ENCODE measurements at regions not wholly inside any gene's neighbourhood (a gene's known extent, or its start where the extent isn't known, plus 50 kb on each side); places are given as distances from the start of the nearest gene placed in this dataset.
A peak's percentile ranks its signal among the peaks of the same experiment; 100 is the strongest.

DNA sequence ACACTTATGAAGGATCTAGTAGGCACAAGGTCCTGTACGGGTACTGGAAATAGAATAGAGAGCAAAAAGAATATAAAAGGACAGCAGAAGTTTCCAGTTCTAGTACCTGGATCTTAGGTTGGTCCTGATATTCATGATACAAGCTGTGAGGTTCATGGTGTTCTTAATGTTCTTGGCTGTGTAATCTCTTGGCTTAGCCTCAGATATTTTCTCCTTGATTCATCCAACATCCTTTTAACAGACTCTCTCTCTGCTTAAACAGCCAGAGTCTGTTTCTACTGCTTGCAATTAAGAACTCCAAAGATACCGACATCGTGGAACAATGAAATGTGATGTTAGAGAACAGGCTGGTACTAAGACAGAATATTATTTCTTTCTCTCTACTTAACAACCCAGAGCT, 49.9 kb downstream of the CNTN3 start:
- DNase-seq (ENCODE audit: low read depth): peak; percentile 43
- TF ChIP-seq, protein P1, sequence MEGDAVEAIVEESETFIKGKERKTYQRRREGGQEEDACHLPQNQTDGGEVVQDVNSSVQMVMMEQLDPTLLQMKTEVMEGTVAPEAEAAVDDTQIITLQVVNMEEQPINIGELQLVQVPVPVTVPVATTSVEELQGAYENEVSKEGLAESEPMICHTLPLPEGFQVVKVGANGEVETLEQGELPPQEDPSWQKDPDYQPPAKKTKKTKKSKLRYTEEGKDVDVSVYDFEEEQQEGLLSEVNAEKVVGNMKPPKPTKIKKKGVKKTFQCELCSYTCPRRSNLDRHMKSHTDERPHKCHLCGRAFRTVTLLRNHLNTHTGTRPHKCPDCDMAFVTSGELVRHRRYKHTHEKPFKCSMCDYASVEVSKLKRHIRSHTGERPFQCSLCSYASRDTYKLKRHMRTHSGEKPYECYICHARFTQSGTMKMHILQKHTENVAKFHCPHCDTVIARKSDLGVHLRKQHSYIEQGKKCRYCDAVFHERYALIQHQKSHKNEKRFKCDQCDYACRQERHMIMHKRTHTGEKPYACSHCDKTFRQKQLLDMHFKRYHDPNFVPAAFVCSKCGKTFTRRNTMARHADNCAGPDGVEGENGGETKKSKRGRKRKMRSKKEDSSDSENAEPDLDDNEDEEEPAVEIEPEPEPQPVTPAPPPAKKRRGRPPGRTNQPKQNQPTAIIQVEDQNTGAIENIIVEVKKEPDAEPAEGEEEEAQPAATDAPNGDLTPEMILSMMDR (IDR thresholded peaks at IDR 0.05; ENCODE audit: insufficient read depth, low read length): no peak

DNA sequence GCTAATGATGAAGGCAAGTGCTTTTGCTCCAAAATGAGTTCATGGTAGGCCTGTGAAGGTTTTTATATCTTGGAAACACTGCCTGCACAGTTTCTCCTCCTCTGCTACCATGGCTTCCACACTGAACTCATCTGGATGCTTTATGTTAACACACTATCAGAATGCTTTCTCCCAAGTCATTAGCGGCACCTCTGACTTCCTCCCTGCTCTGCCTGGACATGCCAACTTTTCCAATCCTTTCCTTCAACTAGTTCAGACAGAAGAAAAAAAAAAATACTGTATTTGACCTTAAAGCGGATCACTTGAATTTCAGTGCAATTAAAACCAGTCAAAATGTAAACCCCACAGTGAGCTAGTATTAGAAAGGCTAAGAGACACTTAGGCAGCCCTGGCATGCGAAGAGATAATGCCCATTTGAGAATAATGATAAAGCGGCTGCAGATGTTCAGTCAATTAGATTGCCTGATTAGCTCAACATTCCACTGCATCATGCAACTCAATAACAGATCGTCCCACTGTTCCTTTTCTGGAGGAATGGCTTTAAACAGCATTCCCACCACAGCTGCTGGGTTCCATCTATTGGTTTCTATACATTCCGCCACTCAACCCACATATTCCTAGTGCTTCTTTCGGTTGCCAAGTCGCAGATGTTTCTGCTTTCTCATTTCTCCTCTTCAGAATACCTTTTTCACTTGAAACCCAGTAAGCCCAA, 51.7 kb downstream of the CNTN3 start:
- no peak overlapping the region for H3K4me3 ChIP-seq (ENCODE audit: low read depth, low read length)
- TF ChIP-seq, protein P1 (IDR thresholded peaks at IDR 0.05; ENCODE audit: insufficient read depth, low read length): no peak
- DNase-seq (ENCODE audit: low read depth): no peak

More for the DNA sequence above, 49.9 kb downstream of the CNTN3 start:
- no peak overlapping the region for H3K4me3 ChIP-seq (ENCODE audit: low read depth, low read length)

DNA sequence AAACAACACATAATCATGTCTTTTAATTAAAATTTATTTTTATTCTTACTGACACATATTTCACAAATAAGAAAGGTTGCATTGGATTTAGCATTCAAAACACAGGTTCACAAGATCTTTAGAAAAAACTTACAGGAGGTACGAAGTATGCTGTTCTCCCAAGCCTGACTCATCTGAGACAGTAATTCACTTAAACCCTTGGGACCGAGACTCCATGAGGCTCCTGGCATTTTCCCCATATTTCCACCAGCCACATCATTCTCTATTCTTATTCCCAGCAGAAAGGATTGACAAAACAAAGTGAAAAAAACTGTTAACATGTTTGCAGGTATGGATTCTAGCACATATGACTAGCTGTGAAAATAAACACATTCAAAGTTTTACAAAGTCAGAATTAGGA, 52.6 kb downstream of the CNTN3 start:
- TF ChIP-seq, protein P1 (IDR thresholded peaks at IDR 0.05; ENCODE audit: insufficient read depth, low read length): no peak
- peak; percentile 79 for DNase-seq (ENCODE audit: low read depth)
- no peak overlapping the region for H3K4me3 ChIP-seq (ENCODE audit: low read depth, low read length)

DNA sequence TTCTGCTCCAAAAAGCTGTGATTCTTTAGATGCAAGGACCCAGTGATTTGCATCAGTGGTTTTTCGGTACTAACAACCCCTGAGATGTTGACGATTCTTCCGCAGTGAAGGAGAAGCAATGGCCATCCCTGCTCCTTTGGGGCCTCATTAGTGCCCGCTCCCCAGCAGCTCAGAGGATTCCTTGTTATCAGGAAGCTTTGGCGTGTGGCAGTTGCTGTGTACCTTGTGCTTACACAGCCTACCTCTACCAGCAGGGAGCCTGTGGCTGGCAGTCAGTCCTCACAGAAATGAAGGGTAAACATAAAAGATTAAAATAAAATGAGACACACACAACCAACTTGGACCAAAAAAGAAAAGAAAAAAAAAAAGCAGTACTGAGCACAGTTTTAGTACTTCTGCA, 55.2 kb downstream of the CNTN3 start:
- H3K4me3 ChIP-seq (ENCODE audit: low read depth, low read length): no peak overlapping the region
- DNase-seq (ENCODE audit: low read depth): no peak
- TF ChIP-seq, protein P1 (IDR thresholded peaks at IDR 0.05; ENCODE audit: insufficient read depth, low read length): no peak

DNA sequence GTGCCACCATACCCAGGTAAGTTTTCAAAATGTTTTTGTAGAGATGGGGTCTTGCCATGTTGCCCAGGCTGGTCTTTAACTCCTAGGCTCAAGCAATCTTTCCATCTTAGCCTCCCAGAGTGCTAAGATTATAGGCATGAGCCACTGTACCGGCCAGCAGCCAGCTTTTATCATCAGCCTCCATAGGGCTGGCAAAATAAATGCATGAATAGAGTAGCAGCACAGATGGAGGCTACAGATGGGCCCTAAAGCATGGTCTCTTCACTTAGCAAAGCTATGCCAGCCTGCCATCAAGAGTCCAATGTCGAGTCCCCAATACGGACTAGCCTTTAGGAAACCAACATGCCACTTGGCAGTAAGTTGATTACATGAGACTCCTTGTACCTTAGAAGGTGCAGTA, 63.8 kb downstream of the CNTN3 start:
- no peak for DNase-seq (ENCODE audit: low read depth)
- TF ChIP-seq, protein P1 (IDR thresholded peaks at IDR 0.05; ENCODE audit: insufficient read depth, low read length): no peak

DNA sequence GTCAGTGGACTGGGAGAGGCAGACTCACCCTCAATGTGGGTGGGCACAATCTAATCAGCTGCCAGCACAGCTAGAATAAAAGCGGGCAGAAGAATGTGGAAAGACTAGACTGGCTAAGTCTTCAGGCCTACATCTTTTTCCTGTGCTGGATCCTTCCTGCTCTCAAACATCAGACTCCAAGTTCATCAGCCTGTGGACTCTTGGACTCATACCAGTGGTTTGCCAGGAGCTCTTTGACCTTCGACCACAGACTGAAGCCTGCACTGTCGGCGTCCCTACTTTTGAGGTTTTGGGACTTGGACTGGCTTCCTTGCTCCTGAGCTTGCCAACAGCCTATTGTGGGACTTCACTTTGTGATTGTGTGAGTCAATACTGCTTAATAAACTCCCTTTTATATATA, 68.0 kb downstream of the CNTN3 start:
- H3K4me3 ChIP-seq (ENCODE audit: low read depth, low read length): no peak overlapping the region
- TF ChIP-seq, protein P1 (IDR thresholded peaks at IDR 0.05; ENCODE audit: insufficient read depth, low read length): no peak
- DNase-seq (ENCODE audit: low read depth): peak; percentile 83

More for the DNA sequence above, 63.8 kb downstream of the CNTN3 start:
- no peak overlapping the region for H3K4me3 ChIP-seq (ENCODE audit: low read depth, low read length)

DNA sequence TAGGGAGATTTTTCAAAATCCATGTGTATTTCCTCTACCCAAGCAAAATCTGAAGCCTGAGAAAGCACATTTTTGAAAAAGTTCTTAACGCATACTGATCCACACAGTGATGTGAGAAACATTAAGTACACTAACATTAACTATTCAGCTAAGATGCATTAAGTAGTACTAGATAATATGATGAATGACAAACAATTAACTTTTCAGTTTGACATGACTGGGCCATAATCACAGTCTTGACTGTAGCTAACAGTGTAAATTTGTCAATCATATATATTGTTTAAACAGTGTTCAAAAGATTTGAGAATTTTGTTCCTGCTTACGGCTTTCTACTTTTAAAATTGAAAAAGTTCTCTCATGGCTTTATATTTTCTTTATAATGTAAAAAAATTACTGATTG, 72.0 kb downstream of the CNTN3 start:
- TF ChIP-seq, protein P1 (IDR thresholded peaks at IDR 0.05; ENCODE audit: insufficient read depth, low read length): no peak
- H3K4me3 ChIP-seq (ENCODE audit: low read depth, low read length): no peak overlapping the region
- no peak for DNase-seq (ENCODE audit: low read depth)
